ENCODE measurements at regions not wholly inside any gene's neighbourhood (a gene's known extent, or its start where the extent isn't known, plus 50 kb on each side); places are given as distances from the start of the nearest gene placed in this dataset.

DNA sequence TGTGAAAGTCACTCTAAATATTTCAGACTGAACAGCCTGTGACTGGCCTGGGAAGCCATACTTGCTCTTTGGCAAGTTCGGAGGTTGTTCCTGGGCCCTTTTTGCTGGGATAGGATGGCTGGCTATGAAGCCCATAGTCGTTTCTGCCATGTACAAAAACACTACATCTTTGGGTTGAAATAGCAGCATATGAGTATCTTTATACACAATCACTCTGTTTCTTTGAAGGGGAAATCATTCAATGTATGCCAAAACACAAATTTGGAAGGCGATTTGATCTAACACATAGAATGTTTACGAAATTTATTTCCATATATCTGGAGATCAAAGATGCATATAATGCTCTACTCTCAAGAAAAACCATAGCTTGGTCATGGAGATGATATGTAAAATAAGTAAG is 192.9 kb downstream of the SQOR start:
- Mint-ChIP-seq H3K4me1 (no peaks in the 10 kb centered on the region), H3K36me3 (no peaks in the 10 kb centered on the region), H3K4me3 (no peak overlapping the region), H3K9me3 (ENCODE audit: low read depth) (no peaks in the 10 kb centered on the region), H3K27ac (no peak overlapping the region), H3K27me3 (no peaks in the 10 kb centered on the region)
- no peak for DNase-seq
- CTCF ChIA-PET: no interaction called here
- ATAC-seq: no peak

GRCh38 chr15:45829336-45830153 is 194.7 kb downstream of the SQOR start:
- Mint-ChIP-seq H3K36me3 (no peaks in the 10 kb centered on the region), H3K4me3 (no peak overlapping the region), H3K4me1 (no peaks in the 10 kb centered on the region), H3K27me3 (no peaks in the 10 kb centered on the region), H3K9me3 (ENCODE audit: low read depth) (no peaks in the 10 kb centered on the region), H3K27ac (no peak overlapping the region)
- no peak for DNase-seq
- no peak for ATAC-seq
- CTCF ChIA-PET: no interaction called here

DNA sequence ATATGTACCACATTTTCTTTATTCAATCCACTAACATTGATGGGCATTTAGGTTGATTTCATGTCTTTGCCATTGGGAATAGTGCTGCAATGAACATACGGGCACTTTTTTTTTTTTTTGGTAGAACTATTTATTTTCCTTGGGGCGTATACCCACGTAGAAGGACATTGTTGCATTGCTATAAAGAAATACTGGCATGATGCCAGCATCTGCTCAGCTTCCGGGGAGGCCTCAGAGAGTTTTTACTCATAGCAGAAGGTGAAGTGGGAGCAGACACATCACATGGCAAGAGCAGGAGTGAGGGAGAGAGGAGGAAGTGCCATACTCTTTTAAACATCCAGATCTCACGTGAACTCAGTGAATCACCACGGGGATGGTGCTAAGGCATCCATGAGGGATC is 197.0 kb downstream of the SQOR start:
- H3K36me3 Mint-ChIP-seq: no peaks in the 10 kb centered on the region
- ATAC-seq (no peak), DNase-seq (no peak)
- no peaks in the 10 kb centered on the region for H3K9me3 Mint-ChIP-seq (ENCODE audit: low read depth)
- CTCF ChIA-PET: no interaction called here
- no peak overlapping the region for H3K27ac Mint-ChIP-seq
- no peak overlapping the region for H3K4me3 Mint-ChIP-seq
- no peaks in the 10 kb centered on the region for H3K27me3 Mint-ChIP-seq
- H3K4me1 Mint-ChIP-seq: no peaks in the 10 kb centered on the region

- ATAC-seq (no peak), DNase-seq (no peak)
- no peaks in the 10 kb centered on the region for H3K9me3 Mint-ChIP-seq (ENCODE audit: low read depth)
- no peak overlapping the region for H3K27ac Mint-ChIP-seq
- H3K36me3 Mint-ChIP-seq: no peaks in the 10 kb centered on the region
- H3K4me1 Mint-ChIP-seq: no peaks in the 10 kb centered on the region
- no peak overlapping the region for H3K4me3 Mint-ChIP-seq
- CTCF ChIA-PET: no interaction called here
- no peaks in the 10 kb centered on the region for H3K27me3 Mint-ChIP-seq
These were observed 199.8 kb downstream of the SQOR start for GRCh38 chr15:45834622-45835021.

GRCh38 chr15:45842151-45842550 is 207.3 kb downstream of the SQOR start:
- ATAC-seq (no peak), DNase-seq (no peak)
- Mint-ChIP-seq H3K27ac (no peak overlapping the region), H3K36me3 (no peaks in the 10 kb centered on the region), H3K9me3 (ENCODE audit: low read depth) (no peaks in the 10 kb centered on the region), H3K27me3 (peaks cover 6% of the 10 kb centered on the region), H3K4me3 (no peak overlapping the region), H3K4me1 (no peaks in the 10 kb centered on the region)
- CTCF ChIA-PET: no interaction called here

DNA sequence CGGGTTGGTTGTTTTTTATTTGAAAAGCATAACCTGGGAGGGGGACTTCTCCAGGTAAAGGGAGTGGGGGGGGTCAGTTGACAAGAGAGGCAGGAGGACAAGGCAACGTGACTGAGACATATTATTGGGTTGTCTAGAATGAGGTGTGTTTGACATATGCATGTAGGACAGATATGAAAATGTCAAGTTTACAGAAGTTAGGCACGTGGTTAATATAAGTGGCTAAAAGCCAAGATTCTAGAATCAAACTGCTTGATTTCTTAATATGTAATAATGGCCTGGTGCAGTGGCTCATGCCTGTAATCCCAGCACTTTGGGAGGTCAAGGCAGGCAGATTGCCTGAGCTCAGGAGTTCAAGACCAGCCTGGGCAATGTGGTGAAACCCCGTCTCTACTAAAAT is 212.8 kb downstream of the SQOR start:
- Mint-ChIP-seq H3K36me3 (no peaks in the 10 kb centered on the region), H3K27me3 (no peaks in the 10 kb centered on the region), H3K27ac (no peak overlapping the region), H3K9me3 (ENCODE audit: low read depth) (peaks cover 6% of the 10 kb centered on the region), H3K4me3 (no peak overlapping the region), H3K4me1 (no peaks in the 10 kb centered on the region)
- ATAC-seq: no peak
- DNase-seq: no peak
- CTCF ChIA-PET: no interaction called here

DNA sequence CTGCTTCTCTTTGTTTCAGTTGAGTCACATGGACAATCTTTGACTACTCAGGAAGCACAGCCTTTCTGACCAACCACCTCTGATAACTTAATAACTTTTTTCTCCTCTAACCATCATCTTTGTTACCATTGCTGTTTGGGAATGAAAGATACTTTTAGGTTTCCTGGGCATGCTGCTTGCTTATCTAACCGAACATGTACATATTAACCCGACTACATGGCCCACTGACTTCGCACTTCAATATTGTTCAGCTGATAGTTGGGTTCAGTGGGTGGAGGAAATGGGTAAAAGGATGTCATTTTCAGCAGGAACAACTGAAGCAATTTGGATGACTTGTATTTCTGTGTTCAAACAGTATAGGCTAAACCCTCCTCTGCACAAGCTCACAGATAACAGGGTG is 214.3 kb downstream of the SQOR start:
- no peak for DNase-seq
- CTCF ChIA-PET: no interaction called here
- Mint-ChIP-seq H3K36me3 (no peaks in the 10 kb centered on the region), H3K9me3 (ENCODE audit: low read depth) (peaks cover 6% of the 10 kb centered on the region), H3K27ac (no peak overlapping the region), H3K27me3 (no peaks in the 10 kb centered on the region), H3K4me1 (no peaks in the 10 kb centered on the region), H3K4me3 (no peak overlapping the region)
- no peak for ATAC-seq

GRCh38 chr15:45854455-45855202 is 219.8 kb downstream of the SQOR start:
- Mint-ChIP-seq H3K4me3 (no peak overlapping the region), H3K27ac (no peak overlapping the region), H3K36me3 (no peaks in the 10 kb centered on the region), H3K4me1 (no peaks in the 10 kb centered on the region), H3K27me3 (no peaks in the 10 kb centered on the region), H3K9me3 (ENCODE audit: low read depth) (peaks cover 6% of the 10 kb centered on the region)
- DNase-seq (no peak), ATAC-seq (no peak)
- CTCF ChIA-PET: no interaction called here

DNA sequence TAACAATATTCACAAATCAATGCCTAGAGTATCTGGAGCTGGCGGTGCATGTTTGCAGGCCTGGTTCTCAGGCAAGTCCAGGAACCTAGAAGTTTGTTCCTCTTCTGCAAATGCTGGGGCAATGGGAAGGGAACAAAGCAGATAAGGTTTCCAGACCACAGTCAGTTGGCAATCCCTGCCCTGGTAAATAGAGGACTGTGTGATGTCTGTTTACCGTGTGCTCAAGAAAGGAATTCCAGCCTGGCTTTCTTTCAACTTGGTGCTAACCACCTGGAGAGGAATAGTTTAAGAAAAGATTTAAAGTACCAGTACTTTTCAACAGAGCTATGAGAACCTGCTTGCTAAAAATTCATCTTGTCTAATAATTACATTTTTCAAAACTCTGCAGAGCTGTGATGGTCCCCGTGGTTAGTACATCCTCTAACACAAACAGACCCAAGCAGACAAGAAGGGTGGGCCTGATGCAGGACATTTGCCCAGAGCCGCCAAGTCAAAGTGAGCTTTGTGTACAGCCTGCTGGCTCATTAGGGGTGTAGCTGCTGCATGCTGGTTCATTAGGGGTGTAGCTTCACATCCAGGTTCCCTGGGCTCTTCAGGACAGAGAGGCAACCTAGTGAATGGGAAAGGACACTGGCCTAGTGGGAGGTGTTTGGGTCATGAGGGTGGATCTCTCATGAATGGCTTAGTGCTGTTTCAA is 220.5 kb downstream of the SQOR start:
- DNase-seq (no peak), ATAC-seq (no peak)
- CTCF ChIA-PET: no interaction called here
- Mint-ChIP-seq H3K27ac (no peak overlapping the region), H3K27me3 (no peaks in the 10 kb centered on the region), H3K36me3 (no peaks in the 10 kb centered on the region), H3K9me3 (ENCODE audit: low read depth) (peaks cover 3% of the 10 kb centered on the region), H3K4me1 (no peaks in the 10 kb centered on the region), H3K4me3 (no peak overlapping the region)

DNA sequence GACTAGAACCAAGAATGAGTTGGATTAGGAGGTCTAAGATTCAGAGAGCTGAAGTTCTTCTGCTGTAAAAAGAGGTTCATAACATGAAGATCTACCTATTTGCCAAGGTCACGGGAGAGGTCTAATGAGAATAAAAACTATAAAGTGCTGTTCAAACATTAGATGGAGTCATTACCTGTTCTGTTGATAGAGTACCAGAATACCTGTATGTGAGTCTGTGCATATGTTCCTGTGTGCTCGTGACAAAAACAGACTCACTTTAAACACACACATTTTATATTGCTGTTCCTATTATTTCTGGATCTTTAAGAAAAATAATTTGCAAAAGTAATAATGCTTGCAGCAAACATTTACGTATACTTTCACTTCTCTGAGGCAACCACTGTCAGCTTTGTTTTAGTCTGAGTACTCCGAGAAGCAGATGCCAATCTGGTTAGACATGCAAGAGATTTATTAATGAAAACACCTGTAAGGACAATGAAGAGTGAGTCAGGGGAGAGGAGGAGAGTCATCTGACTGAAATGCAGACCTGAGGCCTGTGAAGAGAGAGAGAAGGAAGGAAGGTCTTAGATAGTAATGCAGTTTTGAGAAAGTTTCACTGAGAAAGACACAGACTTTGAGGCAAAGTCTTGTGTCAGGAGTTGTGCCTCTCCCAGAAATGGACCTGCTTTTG is 221.2 kb downstream of the SQOR start:
- Mint-ChIP-seq H3K36me3 (no peaks in the 10 kb centered on the region), H3K27me3 (no peaks in the 10 kb centered on the region), H3K4me3 (no peak overlapping the region), H3K27ac (no peak overlapping the region), H3K4me1 (no peaks in the 10 kb centered on the region), H3K9me3 (ENCODE audit: low read depth) (no peaks in the 10 kb centered on the region)
- no peak for DNase-seq
- no peak for ATAC-seq
- CTCF ChIA-PET: no interaction called here

- ATAC-seq: no peak
- H3K9me3 Mint-ChIP-seq (ENCODE audit: low read depth): no peaks in the 10 kb centered on the region
- H3K27ac Mint-ChIP-seq: no peak overlapping the region
- CTCF ChIA-PET: no interaction called here
- H3K36me3 Mint-ChIP-seq: no peaks in the 10 kb centered on the region
- no peaks in the 10 kb centered on the region for H3K27me3 Mint-ChIP-seq
- no peaks in the 10 kb centered on the region for H3K4me1 Mint-ChIP-seq
- H3K4me3 Mint-ChIP-seq: no peak overlapping the region
- no peak for DNase-seq
These were observed 222.5 kb downstream of the SQOR start for GRCh38 chr15:45857291-45857690.

- Mint-ChIP-seq H3K4me3 (no peak overlapping the region), H3K36me3 (no peaks in the 10 kb centered on the region), H3K27me3 (no peaks in the 10 kb centered on the region), H3K27ac (no peak overlapping the region), H3K4me1 (no peaks in the 10 kb centered on the region), H3K9me3 (ENCODE audit: low read depth) (no peaks in the 10 kb centered on the region)
- CTCF ChIA-PET: no interaction called here
- ATAC-seq: no peak
- no peak for DNase-seq
These were observed 223.7 kb downstream of the SQOR start for GRCh38 chr15:45858491-45858890.

DNA sequence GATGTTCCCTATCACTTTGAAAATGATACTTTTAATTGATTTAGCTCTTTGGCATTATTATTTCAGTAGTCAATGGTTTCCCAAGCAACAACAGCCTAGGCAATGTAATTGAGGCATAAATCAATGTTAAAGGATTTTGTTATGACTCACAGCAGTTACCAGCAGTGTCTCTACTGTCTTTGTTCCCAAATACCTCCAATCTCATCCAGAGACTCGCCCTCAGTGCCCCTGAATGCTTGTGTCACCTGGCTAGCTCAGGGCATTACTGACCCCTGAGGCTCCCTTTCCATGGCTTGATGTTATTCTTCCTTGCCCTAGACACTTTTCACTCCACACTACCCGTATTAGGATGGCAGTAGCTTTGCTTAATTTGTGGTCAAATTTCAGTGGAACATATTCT is 227.2 kb downstream of the SQOR start:
- no peaks in the 10 kb centered on the region for H3K27me3 Mint-ChIP-seq
- CTCF ChIA-PET: no interaction called here
- H3K4me1 Mint-ChIP-seq: no peaks in the 10 kb centered on the region
- DNase-seq (no peak), ATAC-seq (no peak)
- H3K9me3 Mint-ChIP-seq (ENCODE audit: low read depth): no peaks in the 10 kb centered on the region
- H3K36me3 Mint-ChIP-seq: no peaks in the 10 kb centered on the region
- no peak overlapping the region for H3K27ac Mint-ChIP-seq
- no peak overlapping the region for H3K4me3 Mint-ChIP-seq

All from activated CD8-positive, alpha-beta memory T cell treated with anti-CD3 and anti-CD28 coated beads, Interleukin-2, amount 10 ng/mL, durations not matched to agents 7 days and 5 days (primary cell).